Keratinocyte (primary cell): ENCODE measurements at regions not wholly inside any gene's neighbourhood (a gene's known extent, or its start where the extent isn't known, plus 50 kb on each side); places are given as distances from the start of the nearest gene placed in this dataset.

Source experiments
- DNase-seq: peaks from one replicate; pipeline ENCODE4 v3.0.0-alpha.2; 2011; ENCODE audit warnings: low read depth, missing footprints, low spot score
- FAIRE-seq: peaks from 2 replicates; lab custom pipeline; 2011; peaks lifted over from hg19 to GRCh38; lab: Jason Lieb, UNC
- H2AFZ ChIP-seq: 2 replicates; pipeline ENCODE4 v1.6.0; 2012; ENCODE audit warnings: low read length, control low read depth, inconsistent platforms; ENCODE audit not compliant: control insufficient read depth
- H3K27ac ChIP-seq: 2 replicates; pipeline ENCODE4 v1.5.1; 2011; ENCODE audit warnings: low read length; ENCODE audit not compliant: control insufficient read depth, insufficient read depth
- H3K27me3 ChIP-seq: 3 replicates; pipeline ENCODE4 v1.6.0; 2011; ENCODE audit warnings: low read length; ENCODE audit not compliant: control insufficient read depth, insufficient read depth; ENCODE audit errors: extremely low read depth
- H3K36me3 ChIP-seq, 2 experiments: 2 replicates in 1 of 2; 3 replicates in 1 of 2; pipeline ENCODE4 v1.5.1; 2011; ENCODE audit warnings: low read length in 2 of 2, mild to moderate bottlenecking in 1 of 2; ENCODE audit not compliant: control insufficient read depth in 2 of 2, insufficient read depth in 2 of 2; ENCODE audit errors: extremely low read depth in 1 of 2
- H3K4me1 ChIP-seq: 3 replicates; pipeline ENCODE4 v1.5.1; 2011; ENCODE audit warnings: low read length; ENCODE audit not compliant: control insufficient read depth, insufficient read depth; ENCODE audit errors: extremely low read depth
- H3K4me2 ChIP-seq: 3 replicates; pipeline ENCODE4 v1.6.0; 2011; ENCODE audit warnings: low read depth, low read length; ENCODE audit not compliant: control insufficient read depth, insufficient read depth; ENCODE audit errors: extremely low read depth
- H3K4me3 ChIP-seq, 3 experiments: fragments of 200-600 bp in 1 of 3; sonication (generic) in 1 of 3; 2 replicates in 2 of 3; 3 replicates in 1 of 3; pipeline ENCODE4 v1.5.1; 2011 to 2016; ENCODE audit warnings: low read length in 3 of 3, mild to moderate bottlenecking in 3 of 3, control low read depth in 2 of 3, inconsistent platforms in 1 of 3, low read depth in 1 of 3, mixed read lengths in 1 of 3, mixed run types in 1 of 3, moderate library complexity in 1 of 3; ENCODE audit not compliant: control insufficient read depth in 2 of 3, insufficient read depth in 2 of 3; ENCODE audit errors: extremely low read depth in 1 of 3
- H3K79me2 ChIP-seq: 2 replicates; pipeline ENCODE4 v1.6.0; 2012; ENCODE audit warnings: low read length; ENCODE audit not compliant: control insufficient read depth, insufficient read depth
- H3K9ac ChIP-seq: 3 replicates; pipeline ENCODE4 v1.6.0; 2011; ENCODE audit warnings: low read length; ENCODE audit not compliant: control insufficient read depth, insufficient read depth; ENCODE audit errors: extremely low read depth
- H3K9me1 ChIP-seq: 3 replicates; pipeline ENCODE4 v1.6.0; 2011; ENCODE audit warnings: low read length; ENCODE audit not compliant: control insufficient read depth, insufficient read depth; ENCODE audit errors: extremely low read depth
- H3K9me3 ChIP-seq: 2 replicates; pipeline ENCODE4 v1.5.1; 2012; ENCODE audit warnings: low read depth, low read length; ENCODE audit not compliant: control insufficient read depth
- H4K20me1 ChIP-seq: 3 replicates; pipeline ENCODE4 v1.6.0; 2011; ENCODE audit warnings: low read length; ENCODE audit not compliant: control insufficient read depth, insufficient read depth; ENCODE audit errors: extremely low read depth
- EZH2 ChIP-seq: IDR thresholded peaks from one replicate; pipeline ENCODE4 v1.6.1; 2012; ENCODE audit warnings: inconsistent platforms, mild to moderate bottlenecking, low read length, moderate library complexity
- dilution Hi-C: fragments of 300-500 bp; cut with MboI; formaldehyde crosslinking; loops from one replicate; pipeline ENCODE4 v1.7.0; 2020; ENCODE audit warnings: low sequenced_read_pairs; ENCODE audit not compliant: extremely low pct_ligation_motif_present
- TF ChIP-seq, protein P1 (sequence below), 3 experiments: IDR thresholded peaks in 1 of 3; conservative IDR thresholded peaks in 1 of 3; optimal IDR thresholded peaks in 1 of 3; 2 replicates in 2 of 3; 3 replicates in 1 of 3; pipeline versions ENCODE3 to v1.5.1; 2011; ENCODE audit warnings: low read length in 3 of 3, mild to moderate bottlenecking in 3 of 3, moderate library complexity in 2 of 3, control low read depth in 1 of 3, inconsistent platforms in 1 of 3; ENCODE audit not compliant: insufficient read depth in 2 of 3; ENCODE audit errors: extremely low read depth in 1 of 3

DNA sequence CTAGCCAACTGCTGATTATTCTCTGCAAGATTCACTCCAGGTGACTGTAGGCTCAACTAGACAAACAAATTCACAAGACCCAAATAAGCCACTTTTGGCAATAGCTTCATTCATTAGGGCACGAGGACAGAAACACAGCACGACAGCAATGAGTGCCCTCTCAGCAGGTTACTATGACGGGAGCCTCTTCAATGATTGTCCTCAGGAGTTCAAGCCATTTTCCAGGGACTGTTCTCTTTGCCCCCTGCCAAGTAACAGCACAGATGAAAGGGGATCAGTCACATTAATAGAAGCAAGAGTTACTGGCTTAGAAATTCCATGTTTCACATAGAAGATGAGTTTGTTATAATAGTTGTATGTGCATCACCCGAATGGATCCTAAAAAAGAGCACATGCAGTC lies 712.2 kb downstream of the CDH8 start:
- Histone ChIP-seq H3K4me1 (peaks cover 7% of the 10 kb centered on the region), H2AFZ (no peak overlapping the region), H3K79me2 (no peaks in the 10 kb centered on the region), H3K9me3 (no peaks in the 10 kb centered on the region), H3K9me1 (no peaks in the 10 kb centered on the region), H3K4me3 (no peak overlapping the region), H3K4me2 (no peak overlapping the region), H4K20me1 (no peaks in the 10 kb centered on the region), H3K27me3 (no peaks in the 10 kb centered on the region), H3K27ac (no peak overlapping the region), H3K36me3 (no peaks in the 10 kb centered on the region), H3K9ac (no peak overlapping the region)
- FAIRE-seq (no peak), DNase-seq (no peak)
- TF ChIP-seq, protein P1, sequence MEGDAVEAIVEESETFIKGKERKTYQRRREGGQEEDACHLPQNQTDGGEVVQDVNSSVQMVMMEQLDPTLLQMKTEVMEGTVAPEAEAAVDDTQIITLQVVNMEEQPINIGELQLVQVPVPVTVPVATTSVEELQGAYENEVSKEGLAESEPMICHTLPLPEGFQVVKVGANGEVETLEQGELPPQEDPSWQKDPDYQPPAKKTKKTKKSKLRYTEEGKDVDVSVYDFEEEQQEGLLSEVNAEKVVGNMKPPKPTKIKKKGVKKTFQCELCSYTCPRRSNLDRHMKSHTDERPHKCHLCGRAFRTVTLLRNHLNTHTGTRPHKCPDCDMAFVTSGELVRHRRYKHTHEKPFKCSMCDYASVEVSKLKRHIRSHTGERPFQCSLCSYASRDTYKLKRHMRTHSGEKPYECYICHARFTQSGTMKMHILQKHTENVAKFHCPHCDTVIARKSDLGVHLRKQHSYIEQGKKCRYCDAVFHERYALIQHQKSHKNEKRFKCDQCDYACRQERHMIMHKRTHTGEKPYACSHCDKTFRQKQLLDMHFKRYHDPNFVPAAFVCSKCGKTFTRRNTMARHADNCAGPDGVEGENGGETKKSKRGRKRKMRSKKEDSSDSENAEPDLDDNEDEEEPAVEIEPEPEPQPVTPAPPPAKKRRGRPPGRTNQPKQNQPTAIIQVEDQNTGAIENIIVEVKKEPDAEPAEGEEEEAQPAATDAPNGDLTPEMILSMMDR (optimal IDR thresholded peaks at IDR 0.05 in 1 of 3, IDR thresholded peaks at IDR 0.05 in 1 of 3, conservative IDR thresholded peaks at IDR 0.05 in 1 of 3; ENCODE audit: extremely low read depth in 1 of 3, insufficient read depth in 2 of 3, low read length in 3 of 3): no peak
- TF ChIP-seq EZH2: no peak
- dilution Hi-C loops: no loop called here

DNA sequence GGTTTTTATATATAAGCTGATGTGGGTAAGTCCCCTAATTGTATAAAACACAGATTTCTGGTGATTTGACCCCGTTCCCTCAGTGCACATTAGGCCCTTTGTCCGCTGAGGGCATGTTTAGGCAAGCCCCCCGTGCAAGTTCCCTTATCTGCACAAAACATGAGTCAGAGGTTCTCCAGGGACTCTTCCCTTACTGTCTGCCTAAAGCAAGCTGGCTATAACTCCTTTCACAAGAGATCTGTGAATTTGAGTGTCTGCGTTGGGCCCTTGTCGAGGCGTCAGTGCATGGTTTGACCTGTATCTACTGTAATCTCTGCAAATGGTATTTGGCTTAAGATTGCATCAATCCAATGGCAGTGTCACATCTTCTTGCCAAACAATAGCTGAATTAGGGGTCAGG lies 712.8 kb downstream of the CDH8 start:
- no peak for DNase-seq

More for the DNA sequence above, 712.8 kb downstream of the CDH8 start:
- no peak overlapping the region for H3K9ac ChIP-seq
- no peaks in the 10 kb centered on the region for H3K9me3 ChIP-seq
- dilution Hi-C loops: no loop called here
- H3K4me1 ChIP-seq: peaks cover 7% of the 10 kb centered on the region
- no peaks in the 10 kb centered on the region for H3K79me2 ChIP-seq
- H3K27me3 ChIP-seq: no peaks in the 10 kb centered on the region
- peak; percentile 92 for FAIRE-seq
- H3K9me1 ChIP-seq: no peaks in the 10 kb centered on the region
- H3K36me3 ChIP-seq: no peaks in the 10 kb centered on the region
- no peaks in the 10 kb centered on the region for H4K20me1 ChIP-seq
- H3K27ac ChIP-seq: no peak overlapping the region
- TF ChIP-seq, protein P1 (optimal IDR thresholded peaks at IDR 0.05 in 1 of 3, IDR thresholded peaks at IDR 0.05 in 1 of 3, conservative IDR thresholded peaks at IDR 0.05 in 1 of 3; ENCODE audit: extremely low read depth in 1 of 3, insufficient read depth in 2 of 3, low read length in 3 of 3): no peak
- TF ChIP-seq EZH2: no peak
- H3K4me3 ChIP-seq: no peak overlapping the region
- peak overlapping the region; percentile 0 for H2AFZ ChIP-seq
- peak overlapping the region; percentile 33 for H3K4me2 ChIP-seq
